ENCODE measurements at regions not wholly inside any gene's neighbourhood (a gene's known extent, or its start where the extent isn't known, plus 50 kb on each side); places are given as distances from the start of the nearest gene placed in this dataset.

DNA sequence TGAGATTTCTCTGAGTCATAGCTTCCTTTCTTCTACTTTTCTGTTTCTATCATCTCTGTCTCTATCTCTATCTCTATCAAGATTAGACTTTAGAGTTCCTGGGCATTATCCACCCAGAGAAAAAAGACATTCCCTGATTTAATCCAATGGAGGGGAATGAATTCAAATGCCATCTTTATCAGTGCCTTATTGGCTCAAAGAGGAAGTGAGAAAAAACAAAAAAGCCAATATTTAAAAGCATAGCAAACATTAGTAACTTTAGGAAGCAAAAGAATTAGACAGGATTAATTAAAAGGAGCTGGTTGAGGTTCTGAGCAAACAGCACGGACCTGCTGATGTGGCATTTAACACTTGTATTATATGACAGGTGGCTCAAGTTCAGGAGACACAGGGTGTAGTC is 736.5 kb downstream of the REEP3 start:
- no peak for DNase-seq

- no peak for DNase-seq
These were observed 739.9 kb downstream of the REEP3 start for GRCh38 chr10:64261092-64261491.

DNA sequence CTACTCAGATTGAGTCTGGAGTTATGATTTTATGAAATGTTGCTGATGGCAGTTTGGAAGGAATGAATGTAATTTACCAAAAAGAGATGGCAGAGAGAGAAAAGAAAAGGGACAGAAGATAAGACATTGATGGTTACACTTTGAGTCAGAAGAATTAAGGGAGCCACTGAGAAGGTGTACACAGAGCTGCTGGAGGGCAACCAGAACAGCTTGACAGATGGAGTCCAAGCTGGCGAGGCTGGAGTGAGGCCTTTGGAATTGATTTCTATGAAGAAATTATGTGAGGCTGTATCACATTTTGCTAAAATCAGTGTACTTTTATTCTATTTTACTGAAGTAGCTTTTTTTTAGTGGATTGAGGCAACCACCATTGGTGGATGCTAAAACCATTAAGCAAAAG is 740.5 kb downstream of the REEP3 start:
- DNase-seq: no peak

DNA sequence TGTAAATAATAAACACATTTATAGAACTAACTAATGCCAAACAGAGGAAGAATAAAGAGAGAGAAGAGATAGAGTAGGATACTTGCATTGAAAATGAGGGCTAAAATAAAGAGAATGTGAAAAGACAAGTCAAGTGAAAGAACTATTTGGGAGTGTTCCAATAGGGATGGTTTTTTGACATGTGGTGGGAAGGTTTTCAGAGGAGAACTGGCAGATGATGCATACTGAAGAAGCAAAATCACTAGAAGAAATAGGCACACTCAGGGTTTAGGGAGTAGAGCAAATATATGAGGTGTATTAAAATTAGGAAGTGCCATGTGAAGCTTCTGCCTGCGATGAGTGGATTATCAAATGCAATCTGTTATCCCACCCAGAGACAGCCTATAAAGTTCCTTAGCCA is 744.8 kb downstream of the REEP3 start:
- no peak for DNase-seq

DNA sequence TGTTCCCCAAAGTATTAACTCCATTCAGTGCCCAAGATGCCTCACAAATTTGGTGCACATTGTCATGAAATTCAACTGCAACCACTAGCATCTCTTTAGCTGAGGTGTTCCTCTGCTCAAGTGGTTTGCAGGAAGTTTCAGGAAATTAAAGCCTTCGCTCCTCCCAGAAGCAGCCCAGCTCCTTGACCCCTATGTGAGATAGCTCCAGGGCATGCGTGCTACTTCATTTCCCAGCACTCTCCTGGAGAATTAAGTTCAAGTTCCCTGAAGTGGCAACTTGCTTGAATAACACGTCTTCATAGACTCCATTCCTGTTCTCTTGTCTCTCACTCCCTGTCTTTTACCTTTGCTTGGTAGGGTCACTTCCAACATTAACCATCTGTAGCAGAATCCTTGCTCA is 750.3 kb downstream of the REEP3 start:
- DNase-seq: no peak

DNA sequence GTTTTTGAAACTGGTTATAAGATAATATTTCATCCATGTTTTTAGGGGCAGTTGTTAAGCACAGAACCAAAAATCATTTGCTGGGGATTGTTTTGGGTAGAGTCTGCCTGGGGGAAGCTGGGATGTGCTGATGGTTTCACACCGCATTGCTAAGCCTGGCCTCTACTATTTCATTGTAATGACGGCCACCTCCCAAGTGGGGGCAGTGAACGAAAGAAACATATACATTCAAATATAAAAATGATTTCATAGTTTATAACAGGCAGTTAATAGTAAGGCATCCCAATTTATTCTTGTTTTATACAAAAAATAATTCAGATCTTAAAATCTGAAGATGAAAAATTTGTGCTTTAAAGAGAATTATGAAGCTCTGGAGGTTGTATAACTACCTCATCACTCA is 750.8 kb downstream of the REEP3 start:
- no peak for DNase-seq

DNA sequence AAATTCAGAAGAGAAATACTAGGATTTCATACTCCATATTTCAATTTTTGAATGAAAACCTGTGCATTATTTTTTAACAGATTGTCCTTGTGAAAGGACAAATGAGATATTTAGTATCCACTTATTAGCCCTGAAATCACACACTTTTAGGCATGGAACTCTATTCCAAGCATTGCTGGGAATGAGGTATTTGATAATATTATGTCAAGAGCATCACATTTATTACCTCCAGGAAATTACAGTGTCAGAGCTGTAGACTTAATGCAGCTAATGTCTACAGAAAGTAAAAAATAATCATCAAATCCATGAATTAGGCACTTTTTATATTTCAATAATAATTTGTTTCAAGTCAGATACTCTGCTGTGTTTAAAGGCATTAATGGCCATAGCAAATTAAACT is 753.8 kb downstream of the REEP3 start:
- no peak for DNase-seq

GRCh38 chr10:64275774-64276173 is 754.6 kb downstream of the REEP3 start:
- no peak for DNase-seq

GRCh38 chr10:64277536-64277935 is 756.3 kb downstream of the REEP3 start:
- no peak for DNase-seq

DNA sequence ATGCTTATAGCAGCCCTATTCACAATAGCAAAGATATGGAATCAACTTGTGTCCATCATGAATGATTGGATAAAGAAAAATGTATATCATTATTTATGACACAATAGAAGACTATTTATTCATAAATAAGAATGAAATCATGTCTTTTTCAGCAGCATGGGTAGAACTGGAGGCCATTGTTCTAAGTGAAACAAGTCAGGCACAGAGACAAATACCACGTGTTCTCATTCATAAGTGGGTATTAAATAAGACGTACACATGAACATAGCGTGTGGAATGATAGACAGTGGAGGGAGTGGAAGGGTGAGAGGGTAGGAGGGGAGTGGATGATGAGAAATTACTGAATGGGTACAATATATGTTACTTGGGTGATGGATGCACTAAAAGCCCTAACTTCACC is 762.4 kb downstream of the REEP3 start:
- DNase-seq: no peak

DNA sequence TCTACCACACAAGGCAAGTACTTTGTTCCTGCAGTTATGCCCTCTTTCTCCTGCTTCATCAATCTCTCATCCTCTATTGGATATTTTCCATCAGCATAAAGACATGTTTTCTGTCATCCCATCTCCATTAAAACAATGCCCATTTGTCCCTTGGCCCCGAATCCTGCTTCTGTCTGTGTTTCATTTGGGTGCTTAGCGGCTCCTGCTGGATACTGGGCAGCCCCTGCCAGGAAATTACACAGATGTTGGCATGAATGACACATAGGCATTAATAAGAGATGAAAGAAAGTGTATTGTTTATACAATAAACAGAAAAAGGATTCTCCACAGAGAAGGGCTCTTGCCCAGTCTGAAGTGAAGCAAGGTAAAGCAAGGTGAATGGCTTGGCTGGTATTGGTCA is 765.3 kb downstream of the REEP3 start:
- DNase-seq: no peak

GRCh38 chr10:64288404-64288803 is 767.2 kb downstream of the REEP3 start:
- no peak for DNase-seq

DNA sequence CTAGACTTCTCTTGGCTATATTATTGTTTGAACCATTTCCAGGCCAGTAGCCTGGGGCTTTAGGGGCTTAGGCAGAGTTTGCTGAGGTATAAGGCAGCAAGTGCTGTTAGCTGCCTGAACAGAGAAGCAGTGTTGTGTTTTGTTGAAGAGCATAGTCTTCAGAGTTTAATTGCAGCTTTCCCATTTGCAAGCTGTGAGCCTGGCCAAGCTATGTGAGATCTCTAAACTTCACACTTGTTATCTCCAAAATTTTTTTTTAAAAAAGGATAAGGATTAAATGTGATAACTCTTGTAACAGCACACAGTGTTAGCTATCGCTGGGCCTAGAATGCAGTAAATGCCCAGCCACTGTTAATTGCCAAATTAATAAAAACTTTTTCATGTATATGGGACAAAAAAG is 782.4 kb downstream of the REEP3 start:
- no peak for DNase-seq

DNA sequence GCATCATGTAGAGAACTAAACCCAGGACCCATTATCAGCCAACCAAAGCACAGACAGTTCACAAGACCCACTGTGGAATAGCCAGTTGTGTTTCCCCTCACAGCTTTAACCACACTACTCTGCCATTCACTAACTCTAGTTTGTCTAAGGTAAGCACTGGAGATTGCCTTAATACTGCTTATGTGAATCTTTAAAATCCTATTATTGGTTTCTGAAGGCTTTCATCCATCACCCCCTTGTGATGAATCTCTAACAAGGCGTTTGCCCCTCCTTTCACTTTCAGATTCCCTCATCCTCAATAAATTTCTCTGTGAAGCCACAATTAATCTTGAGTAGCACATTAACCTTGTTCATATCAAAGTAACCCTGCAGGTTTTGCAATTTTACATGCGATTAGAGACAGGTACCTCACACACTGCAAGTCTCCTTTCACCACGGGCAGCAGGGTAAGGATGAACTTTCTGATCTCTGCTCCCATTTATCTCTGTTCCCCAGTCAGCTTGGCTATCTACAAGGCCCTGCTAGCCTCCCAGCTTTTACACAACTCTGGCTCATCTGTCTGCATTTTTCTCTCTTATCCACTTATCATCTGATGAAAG is 785.6 kb downstream of the REEP3 start:
- DNase-seq: no peak

GRCh38 chr10:64312876-64313275 is 791.7 kb downstream of the REEP3 start:
- no peak for DNase-seq

DNA sequence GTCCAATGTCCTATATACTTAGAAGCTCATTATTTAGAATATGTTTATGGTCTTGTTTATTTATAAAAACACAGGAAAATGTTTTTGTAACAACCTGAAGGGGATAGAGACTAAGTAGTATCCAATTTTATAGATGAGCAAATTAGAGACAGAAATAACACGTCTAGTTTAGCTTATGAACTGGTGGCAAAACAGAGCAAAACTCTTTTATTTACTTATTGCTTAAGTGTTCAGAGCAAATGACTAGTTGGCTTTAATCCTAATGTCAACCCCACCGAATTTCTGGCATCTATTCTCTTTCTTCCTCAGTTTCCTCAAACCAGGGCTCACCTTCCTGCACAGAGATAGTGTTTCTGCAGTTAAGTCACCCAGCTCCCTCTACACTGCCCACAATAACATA is 792.8 kb downstream of the REEP3 start:
- no peak for DNase-seq

DNA sequence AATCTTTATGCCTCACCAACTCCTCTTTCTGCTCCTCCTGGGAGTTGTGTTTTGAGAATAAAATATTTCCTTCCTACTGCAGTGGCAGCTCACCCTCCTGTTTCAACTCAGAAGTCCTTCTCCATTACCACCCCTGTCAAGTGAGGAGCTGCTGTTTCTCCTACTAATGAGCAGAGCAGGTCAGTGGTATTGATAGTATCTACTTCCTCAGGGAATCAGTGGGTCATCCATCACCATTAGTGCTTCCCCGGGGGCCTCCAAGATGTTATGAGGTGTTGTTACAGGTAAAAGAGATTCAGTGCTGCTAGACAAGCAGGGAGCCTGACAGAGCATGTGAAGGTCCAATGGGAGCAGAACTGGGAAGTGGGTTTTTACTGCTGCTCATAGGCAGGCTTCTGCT is 795.2 kb downstream of the REEP3 start:
- no peak for DNase-seq

- no peak for DNase-seq
These were observed 795.6 kb downstream of the REEP3 start for GRCh38 chr10:64316833-64317232.

DNA sequence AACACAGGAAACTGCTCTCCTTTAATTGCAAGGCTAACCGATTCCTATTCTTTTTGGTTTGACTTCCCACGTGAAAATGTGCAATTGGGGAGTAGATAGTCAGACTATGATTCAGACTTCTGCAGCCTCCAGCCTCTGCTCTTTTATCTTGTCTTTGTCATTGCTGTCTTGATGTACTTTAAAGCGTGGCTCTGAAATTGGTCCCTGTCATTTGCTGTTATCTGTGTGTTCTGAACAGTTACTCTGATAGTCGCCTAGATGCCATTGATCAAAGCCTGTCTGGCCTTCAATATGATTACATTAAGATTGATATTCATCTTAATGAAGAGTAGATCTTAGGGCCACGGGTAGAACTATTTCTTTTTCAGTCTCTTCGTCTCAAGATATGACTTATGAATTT is 799.2 kb downstream of the REEP3 start:
- DNase-seq: no peak

DNA sequence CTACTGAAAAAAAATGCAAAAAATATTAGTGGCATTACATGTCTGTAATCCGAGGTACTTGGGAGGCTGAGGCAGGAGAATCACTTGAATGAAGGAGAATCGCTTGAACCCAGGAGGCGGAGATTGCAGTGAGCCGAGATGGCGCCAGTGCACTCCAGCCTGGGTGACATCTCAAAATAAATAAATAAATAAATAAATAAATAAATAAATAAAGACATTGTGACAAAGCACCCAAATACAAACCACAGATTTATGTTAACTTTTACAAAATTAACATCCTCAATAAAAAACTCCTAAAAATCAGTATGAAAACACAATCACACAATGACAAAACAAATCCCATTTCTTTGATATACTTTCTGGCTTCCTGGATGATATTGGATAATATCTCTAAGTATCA is 808.3 kb downstream of the REEP3 start:
- DNase-seq: no peak

- DNase-seq: no peak
These were observed 811.4 kb downstream of the REEP3 start for GRCh38 chr10:64332551-64332950.

- DNase-seq: no peak
These were observed 812.9 kb downstream of the REEP3 start for GRCh38 chr10:64334084-64334483.

- DNase-seq: no peak
These were observed 823.0 kb downstream of the REEP3 start for GRCh38 chr10:64344211-64344610.

DNA sequence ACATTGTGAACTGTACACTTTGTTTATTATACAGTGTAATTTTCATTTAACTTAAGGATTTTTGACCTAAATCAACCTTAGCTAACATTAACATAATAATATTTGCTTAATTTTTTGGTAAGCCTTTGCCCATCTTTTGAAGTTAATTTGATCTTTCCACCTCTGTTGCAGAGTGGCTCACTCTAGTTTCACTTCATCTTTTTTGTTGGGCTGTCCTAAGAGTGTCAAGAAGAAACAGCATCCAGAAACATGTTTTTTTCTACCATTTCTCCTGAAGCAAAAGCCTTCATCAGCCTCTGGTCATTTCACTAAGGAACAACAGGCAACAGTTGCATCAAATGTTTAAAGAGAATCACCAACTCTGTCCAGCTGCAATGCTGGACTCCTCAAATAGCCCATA is 824.7 kb downstream of the REEP3 start:
- no peak for DNase-seq

DNA sequence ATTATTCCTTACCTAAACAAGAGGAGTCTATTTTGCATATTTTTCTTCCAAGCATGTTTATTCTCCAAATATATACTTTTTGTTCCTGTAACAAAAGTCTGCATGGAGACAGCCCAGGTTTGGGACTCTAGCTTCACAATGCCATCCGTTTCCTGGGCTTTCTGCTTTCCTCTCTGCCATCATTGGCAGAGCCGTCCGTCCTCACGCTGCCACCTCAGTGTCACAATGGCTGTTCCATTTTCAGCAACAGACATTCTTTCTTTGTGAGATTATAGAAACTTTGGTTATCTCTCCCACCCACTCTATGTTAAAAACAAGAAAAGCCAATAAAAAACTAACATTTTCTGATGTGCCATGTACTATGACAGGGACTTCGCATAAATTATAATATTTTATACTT is 825.2 kb downstream of the REEP3 start:
- no peak for DNase-seq

DNA sequence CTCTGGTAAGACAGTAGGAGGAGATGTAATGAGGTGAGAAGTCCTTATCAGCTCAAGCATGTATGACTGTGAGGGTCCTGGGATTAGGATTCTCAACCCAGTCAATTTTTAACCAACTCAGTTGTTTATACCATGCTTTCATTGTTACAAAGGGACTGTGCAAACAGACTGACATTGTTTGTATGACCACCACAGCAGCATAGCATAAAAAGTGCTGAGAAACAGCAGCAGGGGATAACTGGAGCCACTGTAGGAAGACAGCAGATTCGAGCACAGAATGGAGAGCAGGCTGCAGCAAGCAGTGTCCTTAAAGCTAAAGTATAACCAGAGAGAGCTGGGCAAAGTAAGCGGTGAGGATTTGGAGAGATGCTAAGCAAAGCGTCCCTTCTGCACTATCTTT is 829.5 kb downstream of the REEP3 start:
- no peak for DNase-seq
